Smooth muscle cell (in vitro differentiated cells): ENCODE measurements at regions not wholly inside any gene's neighbourhood (a gene's known extent, or its start where the extent isn't known, plus 50 kb on each side); places are given as distances from the start of the nearest gene placed in this dataset.

ENCODE experiments used
- DNase-seq: peaks from one replicate; lab custom pipeline; 2025; ENCODE audit not compliant: unreplicated experiment; lab: John Stamatoyannopoulos, UW
- H2AFZ ChIP-seq: fragments of 200-600 bp; sonication (generic); 2 replicates; pipeline ENCODE4 v1.6.0; 2016; ENCODE audit warnings: antibody characterized with exemption, low read depth, mild to moderate bottlenecking
- H3F3A ChIP-seq: fragments of 200-600 bp; sonication (generic); 2 replicates; pipeline ENCODE4 v1.6.0; 2017; ENCODE audit warnings: antibody characterized with exemption, low read depth
- H3K27ac ChIP-seq: fragments of 200-600 bp; sonication (generic); 2 replicates; pipeline ENCODE4 v1.5.1; 2016; ENCODE audit warnings: low read depth, mild to moderate bottlenecking
- H3K27me3 ChIP-seq: fragments of 200-600 bp; sonication (generic); 2 replicates; pipeline ENCODE4 v1.6.1; 2016; ENCODE audit warnings: low read depth, mild to moderate bottlenecking
- H3K36me3 ChIP-seq: fragments of 200-600 bp; sonication (generic); 2 replicates; pipeline ENCODE4 v1.5.1; 2016; ENCODE audit warnings: low read depth
- H3K4me1 ChIP-seq: fragments of 200-600 bp; sonication (generic); 2 replicates; pipeline ENCODE4 v1.5.1; 2016; ENCODE audit warnings: low read depth
- H3K4me2 ChIP-seq: fragments of 200-600 bp; sonication (generic); 2 replicates; pipeline ENCODE4 v1.6.0; 2016; ENCODE audit warnings: mild to moderate bottlenecking
- H3K4me3 ChIP-seq: fragments of 200-600 bp; sonication (generic); 2 replicates; pipeline ENCODE4 v1.5.1; 2016; ENCODE audit warnings: mild to moderate bottlenecking
- H3K79me2 ChIP-seq: fragments of 200-600 bp; sonication (generic); 2 replicates; pipeline ENCODE4 v1.6.0; 2016; ENCODE audit warnings: low read depth, mild to moderate bottlenecking
- H3K9ac ChIP-seq: fragments of 200-600 bp; sonication (generic); 2 replicates; pipeline ENCODE4 v1.6.0; 2016; ENCODE audit warnings: low read depth
- H3K9me3 ChIP-seq: fragments of 200-600 bp; sonication (generic); replicated peaks from 2 replicates; pipeline ENCODE4 v1.5.1; 2016; ENCODE audit warnings: low read depth
- H4K20me1 ChIP-seq: fragments of 200-600 bp; sonication (generic); 2 replicates; pipeline ENCODE4 v1.6.0; 2016; ENCODE audit warnings: low read depth
- WGBS: methylation state at CpG from one replicate; pipeline ENCODE4 v1.1.7; 2016; ENCODE audit warnings: low lambda C conversion rate; 5-methylcytosine and 5-hydroxymethylcytosine counted together
- TF ChIP-seq, protein P1 (sequence below): fragments of 200-600 bp; sonication (generic); IDR thresholded peaks from 2 replicates; pipeline ENCODE4 v1.5.1; 2017; ENCODE audit warnings: borderline replicate concordance, mild to moderate bottlenecking, antibody characterized with exemption; ENCODE audit not compliant: insufficient read depth, poor library complexity, severe bottlenecking

DNA sequence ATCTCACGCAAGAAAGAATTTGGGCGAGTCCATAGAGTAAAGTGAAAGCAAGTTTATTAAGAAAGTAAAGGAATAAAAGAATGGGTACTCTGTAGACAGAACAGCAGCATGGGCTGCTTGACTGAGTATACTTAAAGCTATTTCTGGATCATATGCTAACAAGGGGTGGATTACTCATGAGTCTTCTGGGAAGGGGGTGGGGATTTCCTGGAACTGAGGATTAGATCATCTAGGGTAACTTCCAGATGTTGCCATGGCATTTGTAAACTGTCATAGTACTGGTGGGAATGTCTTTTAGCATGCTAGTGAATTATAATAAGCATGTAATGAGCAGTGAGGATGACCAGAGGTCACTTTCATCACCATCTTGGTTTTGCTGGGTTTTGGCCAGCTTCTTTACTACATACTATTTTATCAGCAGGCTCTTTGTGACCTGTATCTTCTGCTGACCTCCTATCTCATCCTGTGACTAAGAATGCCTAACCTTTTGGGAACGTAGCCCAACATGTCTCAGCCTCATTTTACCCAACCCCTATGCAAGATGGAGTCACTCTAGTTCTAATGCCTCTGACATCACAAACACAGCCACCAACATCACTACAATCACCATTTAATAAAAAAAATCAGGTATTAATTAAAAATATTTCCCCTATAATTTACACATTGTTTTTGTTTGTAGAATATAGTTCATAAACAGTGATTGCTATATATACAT is 890.7 kb upstream of the EPHA6 start:
- H3K36me3 ChIP-seq, result no peaks in the 10 kb centered on the region
- H3K9me3 ChIP-seq, result no peaks in the 10 kb centered on the region
- H3K27ac ChIP-seq, result peak overlapping the region; percentile 100
- peak overlapping the region; percentile 82 for H3K4me2 ChIP-seq
- H3K4me3 ChIP-seq, result peak overlapping the region; percentile 22
- no peaks in the 10 kb centered on the region for H3F3A ChIP-seq
- H3K27me3 ChIP-seq, result no peaks in the 10 kb centered on the region
- H3K9ac ChIP-seq, result peak overlapping the region; percentile 91
- H4K20me1 ChIP-seq, result no peaks in the 10 kb centered on the region
- 46% methylated on average over 3 of the region's 3 CpGs for WGBS
- no peaks in the 10 kb centered on the region for H3K79me2 ChIP-seq
- H3K4me1 ChIP-seq, result peaks cover 3% of the 10 kb centered on the region
- TF ChIP-seq, protein P1, sequence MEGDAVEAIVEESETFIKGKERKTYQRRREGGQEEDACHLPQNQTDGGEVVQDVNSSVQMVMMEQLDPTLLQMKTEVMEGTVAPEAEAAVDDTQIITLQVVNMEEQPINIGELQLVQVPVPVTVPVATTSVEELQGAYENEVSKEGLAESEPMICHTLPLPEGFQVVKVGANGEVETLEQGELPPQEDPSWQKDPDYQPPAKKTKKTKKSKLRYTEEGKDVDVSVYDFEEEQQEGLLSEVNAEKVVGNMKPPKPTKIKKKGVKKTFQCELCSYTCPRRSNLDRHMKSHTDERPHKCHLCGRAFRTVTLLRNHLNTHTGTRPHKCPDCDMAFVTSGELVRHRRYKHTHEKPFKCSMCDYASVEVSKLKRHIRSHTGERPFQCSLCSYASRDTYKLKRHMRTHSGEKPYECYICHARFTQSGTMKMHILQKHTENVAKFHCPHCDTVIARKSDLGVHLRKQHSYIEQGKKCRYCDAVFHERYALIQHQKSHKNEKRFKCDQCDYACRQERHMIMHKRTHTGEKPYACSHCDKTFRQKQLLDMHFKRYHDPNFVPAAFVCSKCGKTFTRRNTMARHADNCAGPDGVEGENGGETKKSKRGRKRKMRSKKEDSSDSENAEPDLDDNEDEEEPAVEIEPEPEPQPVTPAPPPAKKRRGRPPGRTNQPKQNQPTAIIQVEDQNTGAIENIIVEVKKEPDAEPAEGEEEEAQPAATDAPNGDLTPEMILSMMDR, result no peak
- DNase-seq, result no peak
- peak overlapping the region; percentile 77 for H2AFZ ChIP-seq

GRCh38 chr3:95926904-95927501 is 887.4 kb upstream of the EPHA6 start:
- Histone ChIP-seq H3K27ac (no peak overlapping the region), H3K4me3 (no peak overlapping the region), H3K4me2 (no peak overlapping the region), H4K20me1 (no peaks in the 10 kb centered on the region), H3K79me2 (no peaks in the 10 kb centered on the region), H3K9ac (no peak overlapping the region), H2AFZ (peak overlapping the region; percentile 56), H3F3A (no peaks in the 10 kb centered on the region), H3K36me3 (no peaks in the 10 kb centered on the region), H3K9me3 (no peaks in the 10 kb centered on the region), H3K27me3 (no peaks in the 10 kb centered on the region), H3K4me1 (peaks cover 3% of the 10 kb centered on the region)
- 60% methylated on average over 9 of the region's 9 CpGs for WGBS
- no peak for DNase-seq
- TF ChIP-seq, protein P1, result no peak

DNA sequence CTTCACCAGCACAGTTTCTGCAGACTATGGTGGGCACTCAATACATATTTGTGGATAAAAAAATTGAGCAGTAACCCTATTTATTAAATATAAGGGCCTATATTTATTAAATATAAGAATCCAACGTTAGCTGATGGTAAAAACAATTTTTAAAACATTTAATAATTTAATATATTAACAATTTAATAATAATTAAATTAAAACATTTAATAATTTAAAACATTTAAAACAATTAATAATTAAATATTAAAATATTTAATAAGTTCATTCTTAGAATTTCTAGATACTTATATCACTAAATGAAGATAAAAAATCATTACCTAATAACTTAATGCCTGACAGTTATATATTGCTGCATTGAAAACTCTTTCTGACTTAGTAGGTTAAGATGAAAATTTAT is 880.2 kb upstream of the EPHA6 start:
- WGBS, result 75% methylated on average over 1 of the region's 1 CpG
- no peaks in the 10 kb centered on the region for H3F3A ChIP-seq
- no peaks in the 10 kb centered on the region for H3K36me3 ChIP-seq
- no peak overlapping the region for H3K4me2 ChIP-seq
- H3K9me3 ChIP-seq, result no peaks in the 10 kb centered on the region
- no peak overlapping the region for H3K9ac ChIP-seq
- no peaks in the 10 kb centered on the region for H3K27me3 ChIP-seq
- no peaks in the 10 kb centered on the region for H4K20me1 ChIP-seq
- no peaks in the 10 kb centered on the region for H3K79me2 ChIP-seq
- no peaks in the 10 kb centered on the region for H3K4me1 ChIP-seq
- no peak overlapping the region for H3K4me3 ChIP-seq
- DNase-seq, result no peak
- H3K27ac ChIP-seq, result no peak overlapping the region
- TF ChIP-seq, protein P1, result no peak
- H2AFZ ChIP-seq, result no peak overlapping the region
